ENCODE measurements at regions not wholly inside any gene's neighbourhood (a gene's known extent, or its start where the extent isn't known, plus 50 kb on each side); places are given as distances from the start of the nearest gene placed in this dataset.

GRCh38 chr15:46411900-46412299, 777.1 kb downstream of the SQOR start:
- no peaks in the 10 kb centered on the region for H3K4me1 ChIP-seq (ENCODE audit: control insufficient read depth, insufficient read depth, low read length)
- ChIA-PET POLR2A (no interaction called here), CTCF (no interaction called here)
- no peaks in the 10 kb centered on the region for H3K36me3 ChIP-seq (ENCODE audit: control insufficient read depth, insufficient read depth, low read length)
- intact Hi-C loops (cut with micrococcal nuclease; ENCODE audit: unreplicated experiment) (no loop called here), in situ Hi-C loops (cut with HindIII; ENCODE audit: low pct_unique_long_range_greater_than_20kb, low sequenced_read_pairs) (no loop called here)
- no TSS peak for BruUV-seq (replicated peaks)
- H3K27me3 ChIP-seq (ENCODE audit: control insufficient read depth, insufficient read depth, low read length) = no peaks in the 10 kb centered on the region
- ATAC-seq (no peak), DNase-seq (ENCODE audit: low read depth, low spot score) (no peak)
- TF ChIP-seq POLR2AphosphoS5 (IDR thresholded peaks at IDR 0.05; ENCODE audit: low read depth, low read length) (no peak), CTCF (IDR thresholded peaks at IDR 0.05) (no peak), TCF7L2 (IDR thresholded peaks at IDR 0.05; ENCODE audit: low read depth, low read length) (no peak), SIN3A (IDR thresholded peaks at IDR 0.05; ENCODE audit: borderline replicate concordance, insufficient read depth, low read depth, low read length) (no peak), REST (IDR thresholded peaks at IDR 0.05; ENCODE audit: insufficient read depth in 1 of 2, low read depth in 2 of 2, low read length in 1 of 2) (no peak)
- H3K4me3 ChIP-seq (ENCODE audit: low read depth in 2 of 2, low read length in 2 of 2) = no peak overlapping the region
- no peak overlapping the region for H3K27ac ChIP-seq (ENCODE audit: low read length)
- H3K9me3 ChIP-seq (ENCODE audit: control insufficient read depth, insufficient read depth, low read depth, low read length) = no peaks in the 10 kb centered on the region

- no peak overlapping the region for H3K27ac ChIP-seq (ENCODE audit: low read length)
- DNase-seq (ENCODE audit: low read depth, low spot score) (no peak), ATAC-seq (no peak)
- no peaks in the 10 kb centered on the region for H3K4me1 ChIP-seq (ENCODE audit: control insufficient read depth, insufficient read depth, low read length)
- ChIA-PET POLR2A (no interaction called here), CTCF (no interaction called here)
- in situ Hi-C loops (cut with HindIII; ENCODE audit: low pct_unique_long_range_greater_than_20kb, low sequenced_read_pairs) = no loop called here
- intact Hi-C loops (cut with micrococcal nuclease; ENCODE audit: unreplicated experiment) = no loop called here
- H3K9me3 ChIP-seq (ENCODE audit: control insufficient read depth, insufficient read depth, low read depth, low read length) = no peaks in the 10 kb centered on the region; the same call in 1 of the 2 replicates
- BruUV-seq (replicated peaks) = no TSS peak
- H3K36me3 ChIP-seq (ENCODE audit: control insufficient read depth, insufficient read depth, low read length) = no peaks in the 10 kb centered on the region
- no peak overlapping the region for H3K4me3 ChIP-seq (ENCODE audit: low read depth in 2 of 2, low read length in 2 of 2)
- H3K27me3 ChIP-seq (ENCODE audit: control insufficient read depth, insufficient read depth, low read length) = no peaks in the 10 kb centered on the region
- TF ChIP-seq REST (IDR thresholded peaks at IDR 0.05; ENCODE audit: insufficient read depth in 1 of 2, low read depth in 2 of 2, low read length in 1 of 2) (no peak), SIN3A (IDR thresholded peaks at IDR 0.05; ENCODE audit: borderline replicate concordance, insufficient read depth, low read depth, low read length) (no peak), CTCF (IDR thresholded peaks at IDR 0.05) (no peak), POLR2AphosphoS5 (IDR thresholded peaks at IDR 0.05; ENCODE audit: low read depth, low read length) (no peak), TCF7L2 (IDR thresholded peaks at IDR 0.05; ENCODE audit: low read depth, low read length) (no peak)
Measured at GRCh38 chr15:46413799-46414198, 779.0 kb downstream of the SQOR start.
